IMR-90 (cell line): ENCODE measurements at regions not wholly inside any gene's neighbourhood (a gene's known extent, or its start where the extent isn't known, plus 50 kb on each side); places are given as distances from the start of the nearest gene placed in this dataset.

Source experiments
- ATAC-seq: fragments of 200-7000 bp; cut with Tn5 transposase; 2 replicates; pipeline ENCODE4 v1.9.1; 2020; ENCODE audit warnings: low read depth, mild to moderate bottlenecking, moderate library complexity
- BruUV-seq: library from RNA; stranded (reverse); fragments of 400-500 nt; replicated peaks from 2 replicates; lab custom pipeline; 2021; lab: Mats Ljungman, UMichigan
- CTCF ChIA-PET: fragments of 300-600 bp; formaldehyde crosslinking; extraction: SDS; loops from one replicate; lab custom pipeline; 2021; ENCODE audit warnings: antibody characterized with exemption; lab: Yijun Ruan, JAX
- POLR2A ChIA-PET: fragments of 300-600 bp; sonication (Branson Sonifier 250); formaldehyde crosslinking; loops from one replicate; lab custom pipeline; 2022; ENCODE audit warnings: antibody characterized with exemption; ENCODE audit not compliant: unreplicated experiment; lab: Charles Lee
- DNase-seq: peaks from one replicate; pipeline ENCODE4 v3.0.0; 2013
- H2AFZ ChIP-seq: replicated peaks from 2 replicates; pipeline ENCODE3; 2013; ENCODE audit warnings: low read length, mild to moderate bottlenecking; ENCODE audit not compliant: poor library complexity
- H2AK5ac ChIP-seq: 2 replicates; pipeline ENCODE4 v1.6.1; 2013; ENCODE audit warnings: low read depth, low read length, inconsistent platforms
- H2AK9ac ChIP-seq: replicated peaks from 2 replicates; pipeline ENCODE3; 2013; ENCODE audit warnings: mild to moderate bottlenecking, low read depth, low read length, moderate library complexity; ENCODE audit not compliant: poor library complexity
- H2BK120ac ChIP-seq: 2 replicates; pipeline ENCODE4 v1.6.1; 2013; ENCODE audit warnings: low read depth, low read length, inconsistent platforms
- H2BK15ac ChIP-seq: 3 replicates; pipeline ENCODE4 v1.6.1; 2013; ENCODE audit warnings: low read depth, low read length, inconsistent platforms
- H2BK20ac ChIP-seq: 2 replicates; pipeline ENCODE4 v1.6.1; 2013; ENCODE audit warnings: low read depth, mild to moderate bottlenecking, inconsistent platforms, low read length, moderate library complexity
- H2BK5ac ChIP-seq: 2 replicates; pipeline ENCODE4 v1.6.1; 2013; ENCODE audit warnings: mild to moderate bottlenecking, low read depth, low read length, inconsistent platforms; ENCODE audit not compliant: poor library complexity, severe bottlenecking
- H3K14ac ChIP-seq: replicated peaks from 2 replicates; pipeline ENCODE4 v1.6.1; 2013; ENCODE audit warnings: low read depth, low read length, inconsistent platforms
- H3K18ac ChIP-seq: 2 replicates; pipeline ENCODE4 v1.6.1; 2013; ENCODE audit warnings: low read depth, low read length, control low read depth
- H3K23ac ChIP-seq: 2 replicates; pipeline ENCODE4 v1.6.1; 2013; ENCODE audit warnings: low read depth, low read length, inconsistent platforms
- H3K27ac ChIP-seq: 2 replicates; pipeline ENCODE4 v1.5.1; 2013; ENCODE audit warnings: mild to moderate bottlenecking, control low read depth, low read length; ENCODE audit not compliant: insufficient read depth
- H3K27me3 ChIP-seq: 2 replicates; pipeline ENCODE4 v1.6.1; 2013; ENCODE audit warnings: low read length; ENCODE audit not compliant: control insufficient read depth, insufficient read depth
- H3K36me3 ChIP-seq: 2 replicates; pipeline ENCODE4 v1.6.1; 2013; ENCODE audit warnings: low read length, mixed read lengths; ENCODE audit not compliant: control insufficient read depth, insufficient read depth
- H3K4ac ChIP-seq: 2 replicates; pipeline ENCODE4 v1.6.1; 2013; ENCODE audit warnings: low read depth, low read length, inconsistent platforms
- H3K4me1 ChIP-seq: 2 replicates; pipeline ENCODE4 v1.6.1; 2013; ENCODE audit warnings: low read length, mixed read lengths; ENCODE audit not compliant: control insufficient read depth, insufficient read depth
- H3K4me2 ChIP-seq: 2 replicates; pipeline ENCODE4 v1.6.1; 2013; ENCODE audit warnings: low read depth, mild to moderate bottlenecking, control low read depth, low read length, moderate library complexity
- H3K4me3 ChIP-seq: 2 replicates; pipeline ENCODE4 v1.5.1; 2013; ENCODE audit warnings: low read depth, mild to moderate bottlenecking, control low read depth, low read length, moderate library complexity; ENCODE audit not compliant: insufficient read depth
- H3K56ac ChIP-seq: 2 replicates; pipeline ENCODE4 v1.6.1; 2013; ENCODE audit warnings: low read length, inconsistent platforms; ENCODE audit not compliant: insufficient read depth; ENCODE audit errors: extremely low read depth
- H3K79me1 ChIP-seq, 2 experiments: 2 replicates each; pipeline ENCODE4 v1.6.1; 2013; ENCODE audit warnings: low read length in 2 of 2, inconsistent platforms in 1 of 2, low read depth in 1 of 2
- H3K9ac ChIP-seq: 2 replicates; pipeline ENCODE4 v1.6.1; 2013; ENCODE audit warnings: low read depth, low read length, control low read depth
- H3K9me1 ChIP-seq: 2 replicates; pipeline ENCODE4 v1.6.1; 2013; ENCODE audit warnings: low read length, inconsistent platforms; ENCODE audit not compliant: insufficient read depth
- H3K9me3 ChIP-seq: 2 replicates; pipeline ENCODE4 v1.6.1; 2013; ENCODE audit warnings: low read length; ENCODE audit not compliant: control insufficient read depth, insufficient read depth
- H4K20me1 ChIP-seq: 2 replicates; pipeline ENCODE4 v1.6.1; 2013; ENCODE audit warnings: low read length, inconsistent platforms; ENCODE audit not compliant: insufficient read depth
- H4K5ac ChIP-seq: 2 replicates; pipeline ENCODE4 v1.6.1; 2013; ENCODE audit warnings: mild to moderate bottlenecking, low read depth, low read length, control low read depth
- H4K8ac ChIP-seq, 2 experiments: 2 replicates each; pipeline ENCODE4 v1.6.1; 2013; ENCODE audit warnings: low read depth in 2 of 2, low read length in 2 of 2, control low read depth in 1 of 2, inconsistent platforms in 1 of 2
- H4K91ac ChIP-seq: 2 replicates; pipeline ENCODE4 v1.6.1; 2013; ENCODE audit warnings: low read depth, low read length, inconsistent platforms; ENCODE audit not compliant: insufficient read depth
- BHLHE40 ChIP-seq: fragments of 150-350 bp; IDR thresholded peaks from 2 replicates; pipeline ENCODE4 v1.6.1; 2016; ENCODE audit warnings: mild to moderate bottlenecking, low read depth, low read length
- CEBPB ChIP-seq: IDR thresholded peaks from 2 replicates; pipeline ENCODE4 v1.6.1; 2012; ENCODE audit warnings: low read depth, low read length, improper control_type of control experiment
- MAFK ChIP-seq: IDR thresholded peaks from 2 replicates; pipeline ENCODE4 v1.6.1; 2012; ENCODE audit warnings: low read depth, low read length, improper control_type of control experiment
- NFE2L2 ChIP-seq: fragments of 150-350 bp; IDR thresholded peaks from 2 replicates; pipeline ENCODE4 v1.6.1; 2016; ENCODE audit warnings: low read depth, mild to moderate bottlenecking, low read length
- POLR2A ChIP-seq: IDR thresholded peaks from 2 replicates; pipeline ENCODE4 v1.6.1; 2012; ENCODE audit warnings: mild to moderate bottlenecking, low read depth, low read length
- RCOR1 ChIP-seq: IDR thresholded peaks from 2 replicates; pipeline ENCODE4 v1.6.1; 2012; ENCODE audit warnings: mild to moderate bottlenecking, low read length, improper control_type of control experiment; ENCODE audit not compliant: insufficient replicate concordance
- USF2 ChIP-seq: fragments of 150-350 bp; IDR thresholded peaks from 2 replicates; pipeline ENCODE4 v1.6.1; 2017; ENCODE audit warnings: mild to moderate bottlenecking, antibody characterized with exemption, low read length, low read depth
- WGBS, 2 experiments: methylation state at CpG; one replicate each; pipeline versions ENCODE4 v1.1.5 to v1.1.7; 2013; ENCODE audit warnings: missing lambda C conversion rate in 2 of 2; ENCODE audit not compliant: insufficient read length in 1 of 2; ENCODE audit errors: extremely low coverage in 2 of 2; 5-methylcytosine and 5-hydroxymethylcytosine counted together
- dilution Hi-C: fragments of 300-500 bp; cut with HindIII; formaldehyde crosslinking; loops from one replicate; pipeline ENCODE4 v1.14.3; 2018; ENCODE audit warnings: low sequenced_read_pairs; ENCODE audit not compliant: unreplicated experiment
- in situ Hi-C: fragments of 300-500 bp; cut with MboI; formaldehyde crosslinking; loops from 3 replicates; pipeline ENCODE4 v1.14.3; 2019; ENCODE audit warnings: low sequenced_read_pairs, inconsistent platforms, mixed read lengths
- intact Hi-C: fragments of 100-400 bp; cut with micrococcal nuclease; formaldehyde crosslinking; loops from 2 replicates; pipeline ENCODE4 v1.10.0; 2022
- TF ChIP-seq, protein P1 (sequence below): conservative IDR thresholded peaks from 2 replicates; pipeline ENCODE4 v1.5.1; 2012; ENCODE audit warnings: mild to moderate bottlenecking, low read depth, low read length, improper control_type of control experiment
- TF ChIP-seq, protein P2 (sequence below): fragments of 150-350 bp; IDR thresholded peaks from 2 replicates; pipeline ENCODE4 v1.6.1; 2016; ENCODE audit warnings: low read depth, mild to moderate bottlenecking, low read length, moderate library complexity, borderline replicate concordance

DNA sequence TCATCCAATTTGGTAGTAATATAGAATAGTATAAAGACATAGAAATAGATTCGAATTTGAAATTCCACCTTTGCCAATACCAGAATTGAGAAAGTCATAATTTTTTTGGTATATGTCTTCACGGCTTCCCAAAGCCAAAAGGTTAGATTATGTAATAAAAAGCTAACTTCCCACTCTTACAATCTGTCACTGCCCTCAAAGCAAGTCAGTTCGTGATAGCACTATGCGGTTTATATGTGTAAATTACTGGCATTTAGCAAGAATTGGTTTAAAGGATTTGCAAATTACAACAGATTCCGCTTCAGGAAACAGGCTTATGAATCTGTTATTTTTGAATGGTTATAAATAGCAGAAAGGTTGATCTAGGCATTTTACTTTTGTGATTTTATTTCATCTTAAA is 679.4 kb upstream of the ADGRL2 start:
- H3K9me3 ChIP-seq = no peaks in the 10 kb centered on the region
- WGBS, 2 experiments = no CpG with 5 or more reads among the region's 5 CpGs
- no peak overlapping the region for H3K18ac ChIP-seq
- no peak overlapping the region for H4K5ac ChIP-seq
- no peak overlapping the region for H4K8ac ChIP-seq
- no peaks in the 10 kb centered on the region for H3K9me1 ChIP-seq
- H4K20me1 ChIP-seq = no peaks in the 10 kb centered on the region
- no peak overlapping the region for H4K91ac ChIP-seq
- DNase-seq (no peak), ATAC-seq (no peak)
- TF ChIP-seq RCOR1 (no peak), NFE2L2 (no peak), MAFK (no peak), USF2 (no peak), BHLHE40 (no peak), POLR2A (no peak), CEBPB (no peak)
- TF ChIP-seq, protein P1, sequence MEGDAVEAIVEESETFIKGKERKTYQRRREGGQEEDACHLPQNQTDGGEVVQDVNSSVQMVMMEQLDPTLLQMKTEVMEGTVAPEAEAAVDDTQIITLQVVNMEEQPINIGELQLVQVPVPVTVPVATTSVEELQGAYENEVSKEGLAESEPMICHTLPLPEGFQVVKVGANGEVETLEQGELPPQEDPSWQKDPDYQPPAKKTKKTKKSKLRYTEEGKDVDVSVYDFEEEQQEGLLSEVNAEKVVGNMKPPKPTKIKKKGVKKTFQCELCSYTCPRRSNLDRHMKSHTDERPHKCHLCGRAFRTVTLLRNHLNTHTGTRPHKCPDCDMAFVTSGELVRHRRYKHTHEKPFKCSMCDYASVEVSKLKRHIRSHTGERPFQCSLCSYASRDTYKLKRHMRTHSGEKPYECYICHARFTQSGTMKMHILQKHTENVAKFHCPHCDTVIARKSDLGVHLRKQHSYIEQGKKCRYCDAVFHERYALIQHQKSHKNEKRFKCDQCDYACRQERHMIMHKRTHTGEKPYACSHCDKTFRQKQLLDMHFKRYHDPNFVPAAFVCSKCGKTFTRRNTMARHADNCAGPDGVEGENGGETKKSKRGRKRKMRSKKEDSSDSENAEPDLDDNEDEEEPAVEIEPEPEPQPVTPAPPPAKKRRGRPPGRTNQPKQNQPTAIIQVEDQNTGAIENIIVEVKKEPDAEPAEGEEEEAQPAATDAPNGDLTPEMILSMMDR = no peak
- TF ChIP-seq, protein P2, sequence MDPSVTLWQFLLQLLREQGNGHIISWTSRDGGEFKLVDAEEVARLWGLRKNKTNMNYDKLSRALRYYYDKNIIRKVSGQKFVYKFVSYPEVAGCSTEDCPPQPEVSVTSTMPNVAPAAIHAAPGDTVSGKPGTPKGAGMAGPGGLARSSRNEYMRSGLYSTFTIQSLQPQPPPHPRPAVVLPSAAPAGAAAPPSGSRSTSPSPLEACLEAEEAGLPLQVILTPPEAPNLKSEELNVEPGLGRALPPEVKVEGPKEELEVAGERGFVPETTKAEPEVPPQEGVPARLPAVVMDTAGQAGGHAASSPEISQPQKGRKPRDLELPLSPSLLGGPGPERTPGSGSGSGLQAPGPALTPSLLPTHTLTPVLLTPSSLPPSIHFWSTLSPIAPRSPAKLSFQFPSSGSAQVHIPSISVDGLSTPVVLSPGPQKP = no peak
- H3K14ac ChIP-seq = no peak overlapping the region
- ChIA-PET CTCF (interaction anchor here (0.7 kb wide), 1 partner anchor 31 kb away, joined by 3 read pairs; no protein-coding TSS in a partner anchor), POLR2A (no interaction called here)
- no peak overlapping the region for H3K4me3 ChIP-seq
- no peak overlapping the region for H3K27ac ChIP-seq
- intact Hi-C loops = no loop called here
- no peak overlapping the region for H3K4ac ChIP-seq
- H3K4me2 ChIP-seq = no peak overlapping the region
- no peaks in the 10 kb centered on the region for H3K27me3 ChIP-seq
- H3K4me1 ChIP-seq = peaks cover 3% of the 10 kb centered on the region; the same call in 1 of the 2 replicates
- no peak overlapping the region for H2BK120ac ChIP-seq
- no peaks in the 10 kb centered on the region for H3K36me3 ChIP-seq
- H3K23ac ChIP-seq = no peak overlapping the region
- H2BK15ac ChIP-seq = no peak overlapping the region
- H2BK20ac ChIP-seq = 0 out of 2 replicates have a peak overlapping the region, but pooled peaks have one; percentile 26
- H3K79me1 ChIP-seq = no peaks in the 10 kb centered on the region
- no TSS peak for BruUV-seq
- H2BK5ac ChIP-seq = no peak overlapping the region
- dilution Hi-C loops = no loop called here
- H2AK5ac ChIP-seq = no peak overlapping the region
- no peak overlapping the region for H2AK9ac ChIP-seq
- no peak overlapping the region for H3K56ac ChIP-seq
- no peak overlapping the region for H2AFZ ChIP-seq
- no peak overlapping the region for H3K9ac ChIP-seq
- in situ Hi-C loops = no loop called here
